Ishikawa (cell line): ENCODE measurements at regions not wholly inside any gene's neighbourhood (a gene's known extent, or its start where the extent isn't known, plus 50 kb on each side); places are given as distances from the start of the nearest gene placed in this dataset.

Source experiments
- CEBPB ChIP-seq: IDR thresholded peaks from 2 replicates; pipeline ENCODE4 v1.6.1; 2012
- CREB1 ChIP-seq: IDR thresholded peaks from 2 replicates; pipeline ENCODE4 v1.6.1; 2012; ENCODE audit warnings: low read depth
- EP300 ChIP-seq: IDR thresholded peaks from 2 replicates; pipeline ENCODE4 v1.6.1; 2012; ENCODE audit warnings: borderline replicate concordance
- MAX ChIP-seq: IDR thresholded peaks from 2 replicates; pipeline ENCODE4 v1.6.1; 2012
- RAD21 ChIP-seq: IDR thresholded peaks from 2 replicates; pipeline ENCODE4 v1.6.1; 2012; ENCODE audit warnings: low read depth
- REST ChIP-seq: IDR thresholded peaks from 2 replicates; pipeline ENCODE4 v1.6.1; 2012; ENCODE audit warnings: low read depth, mild to moderate bottlenecking
- TAF1 ChIP-seq: IDR thresholded peaks from 2 replicates; pipeline ENCODE4 v1.6.1; 2012; ENCODE audit warnings: low read depth, mild to moderate bottlenecking
- TCF12 ChIP-seq: IDR thresholded peaks from 2 replicates; pipeline ENCODE4 v1.6.1; 2012; ENCODE audit warnings: low read depth
- USF1 ChIP-seq: IDR thresholded peaks from 2 replicates; pipeline ENCODE4 v1.6.1; 2012
- YY1 ChIP-seq: IDR thresholded peaks from 2 replicates; pipeline ENCODE4 v1.6.1; 2012; ENCODE audit warnings: low read depth

- TF ChIP-seq RAD21 (no peak), MAX (no peak), TAF1 (no peak), TCF12 (no peak), YY1 (no peak), REST (no peak), CREB1 (no peak), CEBPB (no peak), USF1 (no peak), EP300 (no peak)
Measured at GRCh38 chr14:31962920-31963319, 114.2 kb upstream of the ARHGAP5 start.
